Bronchial epithelial cell (primary cell): ENCODE measurements at regions not wholly inside any gene's neighbourhood (a gene's known extent, or its start where the extent isn't known, plus 50 kb on each side); places are given as distances from the start of the nearest gene placed in this dataset.
A peak's percentile ranks its signal among the peaks of the same experiment; 100 is the strongest.

Experiments
- DNase-seq: peaks from one replicate; pipeline ENCODE4 v3.0.0-alpha.2; 2010; ENCODE audit warnings: low read depth
- FAIRE-seq: peaks from 2 replicates; lab custom pipeline; 2011; peaks lifted over from hg19 to GRCh38; lab: Jason Lieb, UNC
- H3K27me3 ChIP-seq: 2 replicates; pipeline ENCODE4 v1.5.1; 2011; ENCODE audit warnings: low read length; ENCODE audit not compliant: control insufficient read depth, insufficient read depth
- H3K36me3 ChIP-seq: 2 replicates; pipeline ENCODE4 v1.5.1; 2011; ENCODE audit warnings: low read length; ENCODE audit not compliant: control insufficient read depth, insufficient read depth
- H3K4me3 ChIP-seq: 2 replicates; pipeline ENCODE4 v1.5.1; 2011; ENCODE audit warnings: mild to moderate bottlenecking, low read depth, low read length, control low read depth
- TF ChIP-seq, protein P1 (sequence below): IDR thresholded peaks from 2 replicates; pipeline ENCODE4 v1.5.1; 2011; ENCODE audit warnings: mild to moderate bottlenecking, moderate library complexity, low read length, control low read depth, inconsistent platforms; ENCODE audit not compliant: insufficient read depth, severe bottlenecking

DNA sequence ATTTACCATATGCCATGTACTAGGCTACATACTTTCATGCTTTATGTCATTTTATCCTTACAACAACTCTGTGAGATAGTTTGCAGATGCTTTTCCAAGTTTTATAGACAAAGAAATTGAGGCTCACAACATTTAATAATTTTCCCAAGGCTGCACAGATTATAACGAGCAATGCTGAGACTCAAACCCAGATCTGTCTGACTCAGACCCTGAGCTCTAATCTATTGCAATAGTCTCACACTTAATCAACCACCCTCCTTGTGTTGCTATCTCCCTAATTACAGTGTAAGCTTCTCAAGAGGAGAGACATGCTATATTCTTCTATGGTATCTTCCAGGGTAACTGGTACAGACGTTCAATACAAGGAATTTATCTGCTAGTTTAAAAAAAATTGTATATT, 247.6 kb downstream of the WDR11 start:
- DNase-seq (no peak), FAIRE-seq (no peak)
- Histone ChIP-seq H3K27me3 (no peaks in the 10 kb centered on the region), H3K4me3 (no peak overlapping the region), H3K36me3 (no peaks in the 10 kb centered on the region)
- TF ChIP-seq, protein P1, sequence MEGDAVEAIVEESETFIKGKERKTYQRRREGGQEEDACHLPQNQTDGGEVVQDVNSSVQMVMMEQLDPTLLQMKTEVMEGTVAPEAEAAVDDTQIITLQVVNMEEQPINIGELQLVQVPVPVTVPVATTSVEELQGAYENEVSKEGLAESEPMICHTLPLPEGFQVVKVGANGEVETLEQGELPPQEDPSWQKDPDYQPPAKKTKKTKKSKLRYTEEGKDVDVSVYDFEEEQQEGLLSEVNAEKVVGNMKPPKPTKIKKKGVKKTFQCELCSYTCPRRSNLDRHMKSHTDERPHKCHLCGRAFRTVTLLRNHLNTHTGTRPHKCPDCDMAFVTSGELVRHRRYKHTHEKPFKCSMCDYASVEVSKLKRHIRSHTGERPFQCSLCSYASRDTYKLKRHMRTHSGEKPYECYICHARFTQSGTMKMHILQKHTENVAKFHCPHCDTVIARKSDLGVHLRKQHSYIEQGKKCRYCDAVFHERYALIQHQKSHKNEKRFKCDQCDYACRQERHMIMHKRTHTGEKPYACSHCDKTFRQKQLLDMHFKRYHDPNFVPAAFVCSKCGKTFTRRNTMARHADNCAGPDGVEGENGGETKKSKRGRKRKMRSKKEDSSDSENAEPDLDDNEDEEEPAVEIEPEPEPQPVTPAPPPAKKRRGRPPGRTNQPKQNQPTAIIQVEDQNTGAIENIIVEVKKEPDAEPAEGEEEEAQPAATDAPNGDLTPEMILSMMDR = no peak

DNA sequence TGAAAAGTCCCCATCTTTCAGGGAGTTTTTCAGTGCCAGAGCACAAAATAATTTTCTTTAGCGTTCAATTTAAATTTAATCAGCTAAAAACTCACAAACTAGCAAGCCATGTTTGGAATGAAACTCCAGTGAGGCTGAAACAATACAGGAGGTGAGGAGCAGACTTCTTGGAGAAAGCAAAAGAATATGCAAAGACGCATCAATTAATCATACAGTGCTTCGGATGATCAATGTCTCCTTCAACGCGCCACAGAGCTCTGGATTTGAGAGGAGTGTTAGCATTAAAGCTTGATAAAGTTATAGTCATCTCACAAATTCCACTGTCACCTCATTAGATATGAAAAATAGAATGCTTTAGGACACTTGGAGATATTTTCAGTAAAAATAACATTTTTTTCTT, 248.0 kb downstream of the WDR11 start:
- DNase-seq = no peak
- TF ChIP-seq, protein P1 = no peak
- no peak for FAIRE-seq
- Histone ChIP-seq H3K36me3 (no peaks in the 10 kb centered on the region), H3K27me3 (no peaks in the 10 kb centered on the region), H3K4me3 (no peak overlapping the region)

DNA sequence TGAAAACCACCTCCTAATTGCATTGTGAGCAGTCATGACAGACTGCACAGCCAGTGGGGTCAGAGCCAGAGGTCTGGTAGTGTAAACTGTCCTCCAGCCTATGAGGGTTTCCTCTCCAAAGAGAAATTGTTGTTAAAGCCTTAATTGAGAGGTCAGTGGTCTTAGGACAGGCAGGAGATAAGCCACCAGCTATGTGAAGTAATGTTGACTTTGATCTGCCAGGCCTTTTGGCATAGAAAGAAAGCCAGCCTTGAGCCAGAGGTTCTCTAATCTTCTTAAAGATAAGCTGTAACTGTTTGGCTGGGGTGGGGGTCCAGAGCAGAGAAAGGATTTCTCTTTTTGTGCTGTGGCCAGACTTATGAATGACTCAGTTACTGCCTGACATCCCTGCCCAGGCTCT, 248.4 kb downstream of the WDR11 start:
- FAIRE-seq (no peak), DNase-seq (no peak)
- H3K27me3 ChIP-seq = no peaks in the 10 kb centered on the region
- no peak overlapping the region for H3K4me3 ChIP-seq
- TF ChIP-seq, protein P1 = no peak
- H3K36me3 ChIP-seq = no peaks in the 10 kb centered on the region

DNA sequence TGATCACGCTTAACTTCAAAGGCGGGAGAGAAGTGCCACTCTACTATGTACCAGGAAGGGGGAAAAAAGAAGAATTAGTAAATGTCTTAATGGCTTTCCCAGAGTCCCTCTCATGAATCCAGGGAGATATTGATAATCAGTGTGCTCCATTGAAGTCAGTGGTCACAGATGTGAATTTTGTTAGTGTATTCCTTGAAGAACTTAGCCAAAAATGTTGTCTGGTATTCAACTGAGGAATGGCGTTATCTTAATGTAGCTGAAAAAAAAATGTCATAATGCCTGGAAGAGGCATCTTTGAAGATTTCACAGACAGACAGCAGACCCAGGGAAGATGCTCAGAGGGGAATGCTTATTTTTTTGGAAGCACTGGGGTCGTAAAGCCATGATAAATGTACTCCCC, 250.4 kb downstream of the WDR11 start:
- H3K27me3 ChIP-seq = no peaks in the 10 kb centered on the region
- FAIRE-seq = no peak
- no peaks in the 10 kb centered on the region for H3K36me3 ChIP-seq
- DNase-seq = no peak
- TF ChIP-seq, protein P1 = no peak
- H3K4me3 ChIP-seq = no peak overlapping the region

- no peak overlapping the region for H3K4me3 ChIP-seq
- FAIRE-seq (no peak), DNase-seq (no peak)
- no peaks in the 10 kb centered on the region for H3K27me3 ChIP-seq
- TF ChIP-seq, protein P1 = no peak
- H3K36me3 ChIP-seq = no peaks in the 10 kb centered on the region
These were observed 251.5 kb downstream of the WDR11 start for GRCh38 chr10:121102706-121103105.

DNA sequence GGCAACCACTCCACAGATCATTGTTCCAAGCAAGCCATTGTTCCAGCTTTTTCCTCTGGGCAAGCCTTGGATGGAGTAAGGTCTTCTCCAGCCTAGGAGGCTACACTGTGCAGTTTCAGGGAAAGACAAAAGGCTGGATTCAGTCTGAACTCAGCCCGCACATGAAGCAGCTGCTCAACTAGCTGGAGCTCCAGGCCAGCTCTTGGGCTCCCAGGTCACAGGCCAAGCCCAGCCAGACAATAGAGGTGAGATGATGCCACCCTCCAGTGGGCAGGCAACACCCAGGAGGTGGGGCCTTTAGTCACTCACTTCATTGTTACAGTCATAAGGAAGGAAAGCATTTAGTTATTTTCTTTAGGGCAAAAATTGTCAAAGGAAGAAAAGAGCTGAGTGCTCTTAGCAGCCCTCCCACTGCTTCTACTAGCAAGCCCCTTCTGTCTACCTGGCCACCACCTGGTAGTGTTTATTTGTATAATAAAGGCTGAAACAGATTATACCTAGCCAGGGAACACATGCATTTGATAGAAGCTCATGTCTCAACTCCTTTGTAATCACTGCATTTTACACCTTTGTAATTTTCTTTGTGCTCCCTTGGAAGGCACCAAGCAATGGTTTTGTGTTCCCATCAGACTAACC, 253.4 kb downstream of the WDR11 start:
- DNase-seq (peak; percentile 36), FAIRE-seq (no peak)
- TF ChIP-seq, protein P1 = no peak
- H3K36me3 ChIP-seq = no peaks in the 10 kb centered on the region
- no peak overlapping the region for H3K4me3 ChIP-seq
- no peaks in the 10 kb centered on the region for H3K27me3 ChIP-seq
